ENCODE measurements at regions not wholly inside any gene's neighbourhood (a gene's known extent, or its start where the extent isn't known, plus 50 kb on each side); places are given as distances from the start of the nearest gene placed in this dataset.
"Not testable (repeated sequence)": the region's sequence is repeated elsewhere in the genome, so short reads cannot be mapped to it uniquely, and the experiment has no call there.

DNA sequence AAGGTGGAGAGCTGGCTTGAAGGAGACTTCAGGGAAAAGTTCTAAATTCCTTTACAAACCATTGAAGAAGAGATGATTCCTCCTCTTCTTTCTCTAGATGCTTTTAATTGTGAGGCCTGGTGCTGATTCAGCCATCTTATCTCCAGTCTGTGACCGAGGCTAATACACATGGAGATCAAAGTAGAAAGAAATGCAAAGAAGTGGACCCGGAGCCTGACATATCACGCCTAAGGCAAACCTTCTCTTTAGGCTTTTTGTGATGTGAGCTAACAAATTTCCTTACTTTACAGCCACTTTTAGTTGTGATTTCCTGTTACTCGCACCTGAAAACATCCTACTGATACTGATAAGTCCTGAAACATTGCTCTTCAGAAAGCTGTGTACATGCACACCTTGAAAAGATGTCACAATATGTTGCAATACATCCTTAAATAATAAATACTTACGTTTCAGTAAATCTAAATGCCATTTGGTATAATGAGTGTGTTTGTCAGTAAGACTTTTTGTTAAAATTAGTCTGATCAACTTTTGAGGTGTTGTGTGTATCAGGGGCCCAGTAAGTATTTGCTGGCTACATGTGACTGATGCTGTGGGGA, 192.4 kb downstream of the BAMBI start:
- no peak for DNase-seq

- DNase-seq, result no peak
Observed at GRCh38 chr10:28871665-28872064, 194.3 kb downstream of the BAMBI start.

GRCh38 chr10:28872587-28873165, 195.4 kb downstream of the BAMBI start:
- no peak for DNase-seq

GRCh38 chr10:28873540-28873939, 196.2 kb downstream of the BAMBI start:
- DNase-seq, result no peak

DNA sequence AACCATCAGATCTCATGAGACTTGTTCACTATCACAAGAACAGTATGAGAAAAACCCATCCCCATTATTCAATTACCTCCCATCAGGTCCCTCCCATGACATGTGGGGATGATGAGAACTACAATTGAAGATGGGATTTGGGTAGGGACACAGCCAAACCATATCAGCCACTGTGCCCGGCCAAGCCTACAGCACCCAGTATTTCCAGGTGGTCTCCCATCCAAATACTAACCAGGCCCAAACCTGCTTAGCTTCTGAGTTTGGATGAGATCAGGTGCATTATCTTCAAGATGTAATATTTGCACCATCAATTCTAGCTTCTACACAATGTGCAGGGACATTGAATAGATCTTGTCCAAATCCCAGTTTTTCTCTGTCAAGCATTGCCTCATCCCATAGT, 196.9 kb downstream of the BAMBI start:
- DNase-seq, result no peak

GRCh38 chr10:28875549-28876081, 198.3 kb downstream of the BAMBI start:
- no peak for DNase-seq

GRCh38 chr10:28878236-28878970, 201.1 kb downstream of the BAMBI start:
- no peak for DNase-seq

DNA sequence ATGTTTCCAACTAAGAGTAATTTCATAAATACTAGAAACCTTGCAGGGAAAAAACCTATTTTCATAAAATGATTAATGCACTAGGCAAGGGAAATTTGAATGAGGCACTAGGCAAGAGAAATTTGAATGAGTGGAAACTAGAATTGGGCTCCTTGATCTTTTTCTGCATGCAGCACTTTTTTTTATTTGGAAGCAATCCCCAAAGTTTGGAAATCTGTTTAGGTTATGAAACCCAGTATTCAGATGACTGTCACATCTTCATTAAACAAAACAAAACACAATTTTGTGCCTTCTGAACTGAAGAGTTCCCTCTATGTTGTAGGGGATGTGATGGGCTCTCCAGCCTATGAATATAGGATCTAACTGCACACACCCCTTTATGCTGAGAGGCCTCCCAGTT, 201.9 kb downstream of the BAMBI start:
- DNase-seq, result no peak

- no peak for DNase-seq
Observed at GRCh38 chr10:28879875-28880682, 202.8 kb downstream of the BAMBI start.

- DNase-seq, result no peak
Observed at GRCh38 chr10:28880683-28880950, 203.3 kb downstream of the BAMBI start.

DNA sequence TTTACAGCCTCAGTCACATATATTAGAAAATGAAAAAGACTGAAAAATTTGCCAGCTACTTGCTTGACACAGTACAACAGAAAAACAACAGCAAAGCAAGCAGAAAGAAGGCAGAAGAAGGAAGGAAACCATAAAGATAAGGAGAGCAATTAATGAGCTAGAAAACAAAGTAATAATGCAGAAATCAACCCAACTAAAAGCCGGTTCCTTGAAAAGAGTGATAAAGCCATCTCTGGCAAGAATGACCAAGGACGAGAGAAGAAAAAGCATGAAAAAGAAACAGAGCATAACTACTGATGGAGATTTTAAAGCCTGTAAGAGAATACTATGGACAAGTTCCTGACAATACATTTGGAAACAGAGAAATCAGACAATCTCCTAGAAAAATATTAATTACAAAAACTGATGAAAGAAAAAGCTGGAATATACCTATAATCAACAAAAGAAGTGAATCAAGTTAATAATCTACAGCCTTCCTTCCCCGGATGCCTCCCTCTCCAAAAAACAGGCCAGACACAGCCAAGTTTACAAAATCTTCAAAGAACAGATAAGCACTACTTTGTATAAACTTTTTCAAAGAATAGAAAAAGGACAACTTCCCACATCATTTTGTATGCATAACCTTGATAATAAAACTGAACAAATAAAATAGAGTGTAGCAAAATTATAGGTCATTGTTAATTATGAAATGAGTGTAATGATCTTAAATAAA, 204.0 kb downstream of the BAMBI start:
- DNase-seq, result no peak

- no peak for DNase-seq
Observed at GRCh38 chr10:28883741-28884423, 206.6 kb downstream of the BAMBI start.

DNA sequence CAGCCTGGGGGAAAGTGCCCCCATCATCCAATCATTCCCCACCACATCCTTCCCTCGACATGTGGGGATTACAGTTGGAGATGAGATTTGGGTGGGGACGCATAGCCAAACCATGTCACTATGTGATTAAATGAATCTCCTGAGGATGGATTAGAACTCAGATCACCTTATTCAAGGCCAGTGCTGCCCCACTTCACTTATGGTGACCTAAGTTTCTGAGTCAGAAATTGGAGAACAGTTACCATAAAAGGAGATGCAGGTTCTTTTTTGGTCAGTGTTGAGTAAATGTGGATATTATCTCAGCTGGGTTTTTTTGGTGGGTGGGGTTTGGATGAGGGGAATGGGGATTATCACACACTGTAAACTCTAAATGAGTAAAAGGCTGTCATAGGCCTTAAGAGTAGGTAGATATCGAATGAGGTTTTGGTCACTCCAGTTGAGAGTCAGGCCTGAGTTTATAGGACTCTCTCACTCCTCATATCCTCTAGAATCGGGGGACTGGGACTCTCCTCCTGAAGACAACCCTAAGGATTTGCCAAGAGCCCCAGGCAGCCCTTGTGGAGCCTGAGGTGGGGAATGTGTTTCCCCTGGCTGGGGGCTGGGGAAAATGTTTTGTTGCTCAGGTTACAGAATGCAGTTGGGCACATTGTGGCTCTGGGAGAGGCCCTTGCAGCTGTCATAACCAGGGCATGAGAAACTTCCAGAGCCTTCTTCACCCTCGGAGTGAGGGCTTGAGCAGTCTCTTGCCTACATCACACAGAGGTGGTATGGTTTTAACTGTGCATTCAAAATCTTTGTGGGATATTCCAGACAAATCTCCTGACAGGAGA, 213.0 kb downstream of the BAMBI start:
- no peak for DNase-seq

DNA sequence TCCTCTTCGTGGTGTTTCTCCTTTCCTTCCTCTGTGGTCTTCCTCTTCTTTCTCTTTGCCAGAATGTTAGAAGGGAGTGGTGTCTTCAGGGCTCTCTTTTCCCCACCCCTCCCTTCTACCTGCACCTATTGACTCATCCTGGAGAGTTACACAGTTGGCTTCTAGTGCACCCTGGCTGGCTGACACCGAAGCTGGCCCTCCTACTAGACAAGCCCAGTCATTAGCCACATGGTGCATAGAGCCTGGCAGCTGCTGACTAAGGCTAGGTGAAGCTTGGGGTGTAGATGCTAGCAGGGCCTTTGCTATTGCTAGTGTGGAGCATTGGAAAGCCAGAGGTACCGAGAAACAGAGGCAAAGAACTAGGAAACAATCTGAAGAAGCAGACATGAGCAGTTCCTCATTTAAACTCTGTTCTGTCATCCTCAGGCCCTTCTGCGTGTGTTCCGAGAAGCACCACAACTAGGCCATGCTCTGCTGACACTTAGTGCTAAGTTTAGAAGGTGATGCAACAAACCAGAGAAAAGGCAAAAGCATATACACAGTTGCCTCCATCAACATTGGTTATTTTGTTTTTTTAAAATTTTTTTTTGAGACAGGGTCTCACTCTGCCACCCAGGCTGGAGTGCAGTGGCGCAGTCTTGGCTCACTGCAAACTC, 213.9 kb downstream of the BAMBI start:
- DNase-seq, result no peak

DNA sequence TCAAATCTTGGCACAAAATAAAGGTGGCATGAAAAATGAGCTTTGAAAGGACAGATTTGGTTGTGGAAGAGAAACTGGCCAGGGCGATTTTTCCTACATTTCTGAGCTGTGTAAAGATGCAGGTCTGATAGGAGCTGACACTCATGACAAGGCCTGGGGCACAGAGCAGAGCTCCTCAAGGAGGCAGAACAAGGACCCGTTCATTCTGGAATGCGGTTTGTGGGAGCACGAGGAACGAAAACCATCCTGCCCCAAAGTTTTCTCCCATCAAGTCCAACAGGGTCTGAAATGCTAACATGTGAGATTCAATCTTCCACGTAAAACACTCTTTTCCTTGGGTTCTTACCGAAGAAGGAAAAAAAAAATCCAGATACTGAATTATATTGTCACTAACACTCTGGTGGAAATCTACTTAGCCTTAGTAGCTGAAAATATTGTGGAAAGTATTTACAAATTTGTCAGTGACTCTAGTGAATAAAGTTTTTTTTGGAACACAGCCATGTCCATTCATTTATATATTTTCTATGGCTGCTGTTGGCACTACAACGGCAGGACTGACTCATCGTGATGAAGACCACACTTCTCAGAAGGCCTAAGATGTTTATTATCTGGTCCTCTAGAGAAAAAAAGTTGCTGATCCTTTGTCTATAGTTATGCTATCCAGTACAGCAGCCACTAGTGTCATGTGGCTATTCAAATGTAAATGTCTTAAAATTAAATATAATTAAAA, 215.7 kb downstream of the BAMBI start:
- DNase-seq, result no peak

DNA sequence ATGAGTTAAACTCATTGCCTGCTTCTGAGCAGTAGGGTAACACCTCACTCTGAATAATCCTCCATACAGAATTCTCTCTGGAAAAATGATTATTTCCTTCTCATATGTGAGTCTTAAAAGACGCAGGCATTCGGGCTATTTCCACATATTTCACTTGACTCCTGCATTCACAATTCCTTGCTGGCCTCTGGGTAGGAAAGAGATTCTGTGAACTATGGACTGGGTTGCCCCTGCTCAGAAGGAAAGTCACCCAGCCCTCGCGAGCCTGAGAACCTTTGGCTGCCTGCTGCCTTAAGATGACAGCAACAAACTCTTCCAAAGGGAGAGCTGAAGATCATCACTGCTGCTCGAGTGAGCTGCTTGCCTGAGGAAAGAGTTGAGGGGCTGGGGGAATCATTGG, 216.8 kb downstream of the BAMBI start:
- no peak for DNase-seq

DNA sequence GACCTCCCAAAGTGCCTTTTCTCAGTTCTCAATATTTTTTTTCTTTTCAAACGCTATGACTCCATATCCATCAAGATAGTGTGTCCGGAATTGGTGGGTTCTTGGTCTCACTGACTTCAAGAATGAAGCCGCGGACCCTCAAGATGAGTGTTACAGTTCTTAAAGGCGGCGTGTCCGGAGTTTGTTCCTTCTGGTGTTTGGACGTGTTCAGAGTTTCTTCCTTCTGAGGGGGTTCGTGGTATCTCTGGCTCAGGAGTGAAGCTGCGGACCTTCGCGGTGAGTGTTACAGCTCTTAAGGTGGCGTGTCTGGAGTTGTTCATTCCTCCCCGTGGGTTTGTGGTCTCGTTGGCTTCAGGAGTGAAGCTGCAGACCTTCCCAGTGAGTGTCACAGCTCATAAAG, 218.3 kb downstream of the BAMBI start:
- not testable (repeated sequence) for DNase-seq

DNA sequence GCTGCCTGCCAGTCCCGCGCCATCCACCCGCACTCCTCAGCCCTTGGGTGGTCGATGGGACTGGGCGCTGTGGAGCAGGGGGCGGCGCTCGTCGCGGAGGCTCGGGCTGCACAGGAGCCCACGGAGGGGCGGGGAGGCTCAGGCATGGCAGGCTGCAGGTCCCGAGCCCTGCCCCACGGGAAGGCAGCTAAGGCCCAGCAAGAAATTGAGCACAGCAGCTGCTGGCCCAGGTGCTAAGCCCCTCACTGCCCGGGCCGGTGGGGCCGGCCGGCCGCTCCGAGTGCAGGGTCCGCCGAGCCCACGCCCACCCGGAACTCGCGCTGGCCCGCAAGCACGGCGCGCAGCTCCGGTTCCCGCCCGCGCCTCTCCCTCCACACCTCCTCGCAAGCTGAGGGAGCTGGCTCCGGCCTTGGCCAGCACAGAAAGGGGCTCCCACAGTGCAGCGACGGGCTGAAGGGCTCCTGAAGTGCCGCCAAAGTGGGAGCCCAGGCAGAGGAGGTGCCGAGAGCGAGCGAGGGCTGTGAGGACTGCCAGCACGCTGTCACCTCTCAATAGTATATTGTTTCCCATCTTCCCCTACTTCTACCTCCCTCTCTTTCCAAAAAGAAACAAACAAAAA, 219.6 kb downstream of the BAMBI start:
- not testable (repeated sequence) for DNase-seq

DNA sequence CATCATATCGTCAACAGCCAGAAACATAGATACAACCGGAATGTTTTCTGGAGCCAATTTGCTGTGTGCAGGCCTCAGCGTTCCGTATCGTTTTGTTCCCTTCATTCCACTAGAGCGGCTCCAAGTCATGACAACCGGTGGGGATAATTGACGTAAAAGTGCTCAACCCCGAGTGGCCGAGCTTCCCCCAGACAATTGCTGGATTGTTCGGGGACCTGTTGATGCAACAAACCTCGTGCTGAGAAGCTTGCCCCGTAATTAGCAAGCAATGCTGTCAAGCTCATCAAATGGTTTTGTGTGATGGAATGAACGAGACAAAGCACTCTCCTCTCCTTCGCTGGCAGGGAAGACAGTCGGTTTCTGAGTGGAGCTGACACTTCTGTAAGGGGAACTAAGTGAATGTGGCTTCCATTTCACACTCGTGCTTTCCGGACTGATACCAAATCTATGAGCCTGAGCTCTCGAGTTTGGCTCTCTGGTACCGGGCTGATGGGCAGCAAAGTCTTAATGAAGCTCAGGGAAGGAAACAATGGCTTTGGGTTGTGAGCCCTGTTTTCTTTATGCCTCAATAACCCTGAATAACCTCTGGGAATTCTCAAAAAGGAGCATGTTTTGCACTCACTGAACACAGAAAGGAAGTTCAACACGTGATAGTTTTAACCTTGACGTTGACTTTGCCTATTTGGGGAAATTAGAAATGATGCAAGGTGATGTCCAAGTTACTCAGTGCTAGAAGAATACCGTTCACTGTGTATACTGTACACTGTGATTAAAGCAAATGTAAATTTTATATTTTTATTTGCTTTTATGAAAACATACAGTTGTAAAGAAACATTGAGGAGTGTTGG, 220.5 kb downstream of the BAMBI start:
- no peak for DNase-seq

Measured in DMS79 treated with DMSO at 0.1 percent for 48 hours (cell line).